Thoracic aorta (tissue), 2 donors: ENCODE measurements at regions not wholly inside any gene's neighbourhood (a gene's known extent, or its start where the extent isn't known, plus 50 kb on each side); places are given as distances from the start of the nearest gene placed in this dataset.

Experiments
- ATAC-seq: fragments of 150-250 bp; one replicate; pipeline ENCODE4 v1.8.0; 2017; ENCODE audit warnings: low read depth; ENCODE audit not compliant: insufficient number of reproducible peaks, low FRiP score
- DNase-seq: peaks from one replicate; pipeline ENCODE4 v3.0.0-alpha.2; 2020; ENCODE audit warnings: low spot score
- H3K27ac ChIP-seq, 2 donors: fragments of 200-600 bp; sonication (generic); 1 replicate in 1 of 2; 2 replicates in 1 of 2; pipeline ENCODE4 v1.5.1; 2016; ENCODE audit warnings: mild to moderate bottlenecking in 2 of 2, moderate library complexity in 2 of 2
- H3K27me3 ChIP-seq: fragments of 200-600 bp; sonication (generic); replicated peaks from 2 replicates; pipeline ENCODE4 v1.6.0; 2016; ENCODE audit warnings: mild to moderate bottlenecking; ENCODE audit not compliant: insufficient read depth
- H3K36me3 ChIP-seq: fragments of 200-600 bp; sonication (generic); one replicate; pipeline ENCODE4 v1.5.1; 2016
- H3K4me1 ChIP-seq, 2 donors: fragments of 200-600 bp; sonication (generic); 1 replicate in 1 of 2; 2 replicates in 1 of 2; pipeline versions ENCODE4 v1.5.1 to v1.6.0; 2016; ENCODE audit warnings: low read depth in 2 of 2, mild to moderate bottlenecking in 1 of 2; ENCODE audit not compliant: control insufficient read depth in 1 of 2
- H3K4me3 ChIP-seq: fragments of 200-600 bp; sonication (generic); 2 replicates; pipeline ENCODE4 v1.5.1; 2016; ENCODE audit warnings: mild to moderate bottlenecking
- H3K9me3 ChIP-seq: fragments of 200-600 bp; sonication (generic); 2 replicates; pipeline ENCODE4 v1.5.1; 2016
- CTCF ChIP-seq: fragments of 200-600 bp; sonication (generic); IDR thresholded peaks from one replicate; pipeline ENCODE4 v1.5.1; 2019; ENCODE audit warnings: antibody characterized with exemption

DNA sequence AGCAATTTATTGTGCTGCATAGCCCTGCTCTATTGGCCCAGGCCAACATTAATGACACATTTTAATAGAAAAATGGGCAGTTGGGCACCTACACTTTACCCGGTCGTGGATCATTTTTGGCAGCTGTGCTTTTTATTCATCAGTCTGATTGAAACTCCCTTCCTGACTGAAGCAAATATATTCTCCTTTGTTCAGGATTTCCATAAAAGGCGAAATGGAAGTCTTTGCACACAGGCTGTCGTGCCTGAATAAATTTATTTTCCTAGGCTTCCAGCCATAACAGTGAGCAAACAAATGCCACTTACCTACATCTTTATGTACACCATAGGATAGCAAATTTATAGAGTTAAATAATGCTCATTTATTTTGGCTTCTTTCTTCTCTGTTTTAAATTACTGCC is 480.7 kb upstream of the DCN start:
- TF ChIP-seq CTCF = no peak
- no peaks in the 10 kb centered on the region for H3K27me3 ChIP-seq
- ATAC-seq (no peak), DNase-seq (no peak)
- H3K36me3 ChIP-seq = no peaks in the 10 kb centered on the region
- peaks cover 10 to 19% of the 10 kb centered on the region in 2 donors for H3K4me1 ChIP-seq
- H3K27ac ChIP-seq = no peak overlapping the region
- H3K4me3 ChIP-seq = no peak overlapping the region
- H3K9me3 ChIP-seq = no peaks in the 10 kb centered on the region

- Histone ChIP-seq H3K36me3 (no peaks in the 10 kb centered on the region), H3K4me1 (peaks cover 10 to 19% of the 10 kb centered on the region in 2 donors), H3K4me3 (no peak overlapping the region), H3K27ac (no peak overlapping the region), H3K27me3 (no peaks in the 10 kb centered on the region), H3K9me3 (no peaks in the 10 kb centered on the region)
- DNase-seq (no peak), ATAC-seq (no peak)
- TF ChIP-seq CTCF = no peak
Observed at GRCh38 chr12:91662021-91662420, 479.4 kb upstream of the DCN start.

GRCh38 chr12:91657032-91657431 is 474.4 kb upstream of the DCN start:
- Histone ChIP-seq H3K27ac (no peak overlapping the region), H3K4me1 (peaks cover 0 to 1% of the 10 kb centered on the region in 2 donors), H3K36me3 (no peaks in the 10 kb centered on the region), H3K4me3 (no peak overlapping the region), H3K9me3 (no peaks in the 10 kb centered on the region), H3K27me3 (no peaks in the 10 kb centered on the region)
- TF ChIP-seq CTCF = no peak
- DNase-seq (no peak), ATAC-seq (no peak)

- no peak overlapping the region for H3K27ac ChIP-seq
- no peak for TF ChIP-seq CTCF
- no peaks in the 10 kb centered on the region for H3K9me3 ChIP-seq
- no peaks in the 10 kb centered on the region for H3K4me1 ChIP-seq
- no peaks in the 10 kb centered on the region for H3K36me3 ChIP-seq
- H3K4me3 ChIP-seq = no peak overlapping the region
- no peaks in the 10 kb centered on the region for H3K27me3 ChIP-seq
- ATAC-seq (no peak), DNase-seq (no peak)
Observed at GRCh38 chr12:91655966-91656365, 473.3 kb upstream of the DCN start.

- Histone ChIP-seq H3K4me3 (no peak overlapping the region), H3K9me3 (no peaks in the 10 kb centered on the region), H3K4me1 (no peaks in the 10 kb centered on the region), H3K27ac (no peak overlapping the region), H3K36me3 (no peaks in the 10 kb centered on the region), H3K27me3 (no peaks in the 10 kb centered on the region)
- DNase-seq (no peak), ATAC-seq (no peak)
- TF ChIP-seq CTCF = no peak
Observed at GRCh38 chr12:91654087-91654486, 471.5 kb upstream of the DCN start.
